ENCODE measurements at regions not wholly inside any gene's neighbourhood (a gene's known extent, or its start where the extent isn't known, plus 50 kb on each side); places are given as distances from the start of the nearest gene placed in this dataset.

- Mint-ChIP-seq H3K4me3 (ENCODE audit: unreplicated experiment) (no peak overlapping the region), H3K27ac (ENCODE audit: unreplicated experiment) (no peak overlapping the region), H3K36me3 (ENCODE audit: unreplicated experiment) (no peaks in the 10 kb centered on the region), H3K27me3 (ENCODE audit: unreplicated experiment) (no peaks in the 10 kb centered on the region), H3K9me3 (ENCODE audit: unreplicated experiment) (peaks cover 2% of the 10 kb centered on the region), H3K4me1 (ENCODE audit: low read depth, unreplicated experiment) (peaks cover 5% of the 10 kb centered on the region)
- DNase-seq = no peak
- no peak for TF ChIP-seq CTCF (IDR thresholded peaks at IDR 0.05; ENCODE audit: partially characterized antibody, unreplicated experiment)
Observed at GRCh38 chrX:128906753-128907152, 616.5 kb downstream of the SMARCA1 start.

GRCh38 chrX:128901018-128901417 is 622.3 kb downstream of the SMARCA1 start:
- Mint-ChIP-seq H3K4me1 (ENCODE audit: low read depth, unreplicated experiment) (peaks cover 5% of the 10 kb centered on the region), H3K4me3 (ENCODE audit: unreplicated experiment) (no peak overlapping the region)
- TF ChIP-seq CTCF (IDR thresholded peaks at IDR 0.05; ENCODE audit: partially characterized antibody, unreplicated experiment) = no peak

GRCh38 chrX:128897621-128898020 is 625.7 kb downstream of the SMARCA1 start:
- DNase-seq = no peak
- Mint-ChIP-seq H3K36me3 (ENCODE audit: unreplicated experiment) (no peaks in the 10 kb centered on the region), H3K27me3 (ENCODE audit: unreplicated experiment) (no peaks in the 10 kb centered on the region), H3K27ac (ENCODE audit: unreplicated experiment) (no peak overlapping the region), H3K4me1 (ENCODE audit: low read depth, unreplicated experiment) (peaks cover 5% of the 10 kb centered on the region), H3K4me3 (ENCODE audit: unreplicated experiment) (no peak overlapping the region), H3K9me3 (ENCODE audit: unreplicated experiment) (peaks cover 2% of the 10 kb centered on the region)
- TF ChIP-seq CTCF (IDR thresholded peaks at IDR 0.05; ENCODE audit: partially characterized antibody, unreplicated experiment) = no peak

More at GRCh38 chrX:128901018-128901417, 622.3 kb downstream of the SMARCA1 start:
- DNase-seq = no peak
- H3K27ac Mint-ChIP-seq (ENCODE audit: unreplicated experiment) = no peak overlapping the region
- H3K36me3 Mint-ChIP-seq (ENCODE audit: unreplicated experiment) = no peaks in the 10 kb centered on the region
- no peaks in the 10 kb centered on the region for H3K27me3 Mint-ChIP-seq (ENCODE audit: unreplicated experiment)
- H3K9me3 Mint-ChIP-seq (ENCODE audit: unreplicated experiment) = peaks cover 2% of the 10 kb centered on the region

- Mint-ChIP-seq H3K36me3 (ENCODE audit: unreplicated experiment) (no peaks in the 10 kb centered on the region), H3K27ac (ENCODE audit: unreplicated experiment) (no peak overlapping the region), H3K4me3 (ENCODE audit: unreplicated experiment) (no peak overlapping the region), H3K27me3 (ENCODE audit: unreplicated experiment) (no peaks in the 10 kb centered on the region), H3K4me1 (ENCODE audit: low read depth, unreplicated experiment) (no peaks in the 10 kb centered on the region), H3K9me3 (ENCODE audit: unreplicated experiment) (no peaks in the 10 kb centered on the region)
- DNase-seq = no peak
- TF ChIP-seq CTCF (IDR thresholded peaks at IDR 0.05; ENCODE audit: partially characterized antibody, unreplicated experiment) = no peak
Observed at GRCh38 chrX:128891554-128891953, 631.7 kb downstream of the SMARCA1 start.

- no peaks in the 10 kb centered on the region for H3K9me3 Mint-ChIP-seq (ENCODE audit: unreplicated experiment)
- no peak overlapping the region for H3K4me3 Mint-ChIP-seq (ENCODE audit: unreplicated experiment)
- DNase-seq = no peak
- peaks cover 1% of the 10 kb centered on the region for H3K27me3 Mint-ChIP-seq (ENCODE audit: unreplicated experiment)
- H3K27ac Mint-ChIP-seq (ENCODE audit: unreplicated experiment) = peak overlapping the region; percentile 48
- no peak for TF ChIP-seq CTCF (IDR thresholded peaks at IDR 0.05; ENCODE audit: partially characterized antibody, unreplicated experiment)
- no peaks in the 10 kb centered on the region for H3K4me1 Mint-ChIP-seq (ENCODE audit: low read depth, unreplicated experiment)
- H3K36me3 Mint-ChIP-seq (ENCODE audit: unreplicated experiment) = no peaks in the 10 kb centered on the region
Observed at GRCh38 chrX:128884430-128884829, 638.9 kb downstream of the SMARCA1 start.
